ENCODE measurements at regions not wholly inside any gene's neighbourhood (a gene's known extent, or its start where the extent isn't known, plus 50 kb on each side); places are given as distances from the start of the nearest gene placed in this dataset.
"Not testable (repeated sequence)": the region's sequence is repeated elsewhere in the genome, so short reads cannot be mapped to it uniquely, and the experiment has no call there.

- no peak overlapping the region for H3K4me3 Mint-ChIP-seq
- peaks cover 31% of the 10 kb centered on the region for H3K4me1 Mint-ChIP-seq (ENCODE audit: low read depth)
- no peak overlapping the region for H3K27ac Mint-ChIP-seq
- H3K9me3 Mint-ChIP-seq = no peaks in the 10 kb centered on the region
- H3K27me3 Mint-ChIP-seq = peaks cover 10% of the 10 kb centered on the region
- H3K36me3 Mint-ChIP-seq (ENCODE audit: low read depth) = no peaks in the 10 kb centered on the region
- intact Hi-C loops (cut with micrococcal nuclease) = no loop called here
Observed at GRCh38 chr18:10245031-10245845, 209.2 kb upstream of the APCDD1 start.

- peaks cover 31% of the 10 kb centered on the region for H3K4me1 Mint-ChIP-seq (ENCODE audit: low read depth)
- H3K27me3 Mint-ChIP-seq = peaks cover 10% of the 10 kb centered on the region
- intact Hi-C loops (cut with micrococcal nuclease) = no loop called here
- H3K36me3 Mint-ChIP-seq (ENCODE audit: low read depth) = no peaks in the 10 kb centered on the region
- no peak overlapping the region for H3K27ac Mint-ChIP-seq
- H3K4me3 Mint-ChIP-seq = no peak overlapping the region
- H3K9me3 Mint-ChIP-seq = no peaks in the 10 kb centered on the region
Observed at GRCh38 chr18:10245846-10246175, 208.6 kb upstream of the APCDD1 start.

- H3K4me3 Mint-ChIP-seq = no peak overlapping the region
- H3K27me3 Mint-ChIP-seq = peaks cover 10% of the 10 kb centered on the region
- no peaks in the 10 kb centered on the region for H3K36me3 Mint-ChIP-seq (ENCODE audit: low read depth)
- no peaks in the 10 kb centered on the region for H3K9me3 Mint-ChIP-seq
- H3K4me1 Mint-ChIP-seq (ENCODE audit: low read depth) = peaks cover 33% of the 10 kb centered on the region
- intact Hi-C loops (cut with micrococcal nuclease) = no loop called here
- H3K27ac Mint-ChIP-seq = no peak overlapping the region
Observed at GRCh38 chr18:10247021-10247741, 207.3 kb upstream of the APCDD1 start.

- Mint-ChIP-seq H3K27ac (no peak overlapping the region), H3K27me3 (peaks cover 10% of the 10 kb centered on the region), H3K4me3 (no peak overlapping the region), H3K4me1 (ENCODE audit: low read depth) (peaks cover 33% of the 10 kb centered on the region), H3K9me3 (no peaks in the 10 kb centered on the region), H3K36me3 (ENCODE audit: low read depth) (no peaks in the 10 kb centered on the region)
- intact Hi-C loops (cut with micrococcal nuclease) = no loop called here
Observed at GRCh38 chr18:10247742-10248082, 206.7 kb upstream of the APCDD1 start.

- no peak overlapping the region for H3K4me3 Mint-ChIP-seq
- no peaks in the 10 kb centered on the region for H3K9me3 Mint-ChIP-seq
- H3K36me3 Mint-ChIP-seq (ENCODE audit: low read depth) = no peaks in the 10 kb centered on the region
- H3K27ac Mint-ChIP-seq = no peak overlapping the region
- H3K4me1 Mint-ChIP-seq (ENCODE audit: low read depth) = peaks cover 42% of the 10 kb centered on the region
- intact Hi-C loops (cut with micrococcal nuclease) = no loop called here
- peaks cover 10% of the 10 kb centered on the region for H3K27me3 Mint-ChIP-seq
Observed at GRCh38 chr18:10248738-10249137, 205.7 kb upstream of the APCDD1 start.

- H3K27ac Mint-ChIP-seq = peak overlapping the region; percentile 39
- intact Hi-C loops (cut with micrococcal nuclease) = no loop called here
- H3K36me3 Mint-ChIP-seq (ENCODE audit: low read depth) = no peaks in the 10 kb centered on the region
Observed at GRCh38 chr18:10249270-10249669, 205.2 kb upstream of the APCDD1 start.

GRCh38 chr18:10249801-10250200 is 204.6 kb upstream of the APCDD1 start:
- H3K27ac Mint-ChIP-seq = peak overlapping the region; percentile 39
- H3K4me3 Mint-ChIP-seq = no peak overlapping the region
- peaks cover 10% of the 10 kb centered on the region for H3K27me3 Mint-ChIP-seq
- H3K9me3 Mint-ChIP-seq = no peaks in the 10 kb centered on the region
- peaks cover 42% of the 10 kb centered on the region for H3K4me1 Mint-ChIP-seq (ENCODE audit: low read depth)
- H3K36me3 Mint-ChIP-seq (ENCODE audit: low read depth) = no peaks in the 10 kb centered on the region
- intact Hi-C loops (cut with micrococcal nuclease) = no loop called here

More at GRCh38 chr18:10249270-10249669, 205.2 kb upstream of the APCDD1 start:
- no peak overlapping the region for H3K4me3 Mint-ChIP-seq
- H3K9me3 Mint-ChIP-seq = no peaks in the 10 kb centered on the region
- H3K4me1 Mint-ChIP-seq (ENCODE audit: low read depth) = peaks cover 42% of the 10 kb centered on the region
- peaks cover 10% of the 10 kb centered on the region for H3K27me3 Mint-ChIP-seq

- Mint-ChIP-seq H3K4me1 (ENCODE audit: low read depth) (peaks cover 38% of the 10 kb centered on the region), H3K4me3 (no peak overlapping the region), H3K27ac (no peak overlapping the region), H3K36me3 (ENCODE audit: low read depth) (no peaks in the 10 kb centered on the region), H3K27me3 (peaks cover 4% of the 10 kb centered on the region), H3K9me3 (no peaks in the 10 kb centered on the region)
- intact Hi-C loops (cut with micrococcal nuclease) = no loop called here
Observed at GRCh38 chr18:10252494-10252893, 201.9 kb upstream of the APCDD1 start.

- H3K4me1 Mint-ChIP-seq (ENCODE audit: low read depth) = peaks cover 33% of the 10 kb centered on the region
Observed at GRCh38 chr18:10252952-10253705, 201.3 kb upstream of the APCDD1 start.

GRCh38 chr18:10256276-10256675 is 198.2 kb upstream of the APCDD1 start:
- H3K4me3 Mint-ChIP-seq; H3K36me3 Mint-ChIP-seq (ENCODE audit: low read depth); H3K27me3 Mint-ChIP-seq; H3K27ac Mint-ChIP-seq; H3K9me3 Mint-ChIP-seq; intact Hi-C loops (cut with micrococcal nuclease): not testable (repeated sequence)
- H3K4me1 Mint-ChIP-seq (ENCODE audit: low read depth) = peaks cover 41% of the 10 kb centered on the region

More at GRCh38 chr18:10252952-10253705, 201.3 kb upstream of the APCDD1 start:
- no peak overlapping the region for H3K27ac Mint-ChIP-seq
- no peaks in the 10 kb centered on the region for H3K27me3 Mint-ChIP-seq
- no peaks in the 10 kb centered on the region for H3K9me3 Mint-ChIP-seq
- no peaks in the 10 kb centered on the region for H3K36me3 Mint-ChIP-seq (ENCODE audit: low read depth)
- intact Hi-C loops (cut with micrococcal nuclease) = no loop called here
- no peak overlapping the region for H3K4me3 Mint-ChIP-seq

- H3K4me3 Mint-ChIP-seq = no peak overlapping the region
- no peaks in the 10 kb centered on the region for H3K9me3 Mint-ChIP-seq
- H3K36me3 Mint-ChIP-seq (ENCODE audit: low read depth) = no peaks in the 10 kb centered on the region
- intact Hi-C loops (cut with micrococcal nuclease) = no loop called here
- no peak overlapping the region for H3K27ac Mint-ChIP-seq
- H3K27me3 Mint-ChIP-seq = no peaks in the 10 kb centered on the region
- peaks cover 42% of the 10 kb centered on the region for H3K4me1 Mint-ChIP-seq (ENCODE audit: low read depth)
Observed at GRCh38 chr18:10258836-10259474, 195.5 kb upstream of the APCDD1 start.

- no peaks in the 10 kb centered on the region for H3K36me3 Mint-ChIP-seq (ENCODE audit: low read depth)
- H3K4me1 Mint-ChIP-seq (ENCODE audit: low read depth) = peaks cover 42% of the 10 kb centered on the region
- H3K27ac Mint-ChIP-seq = no peak overlapping the region
- intact Hi-C loops (cut with micrococcal nuclease) = loop anchor here (2.0 kb wide), 1 partner anchor 31 kb away; no protein-coding TSS in a partner anchor
- no peaks in the 10 kb centered on the region for H3K27me3 Mint-ChIP-seq
- H3K9me3 Mint-ChIP-seq = no peaks in the 10 kb centered on the region
- no peak overlapping the region for H3K4me3 Mint-ChIP-seq
Observed at GRCh38 chr18:10259901-10260300, 194.5 kb upstream of the APCDD1 start.

GRCh38 chr18:10261344-10262276 is 192.8 kb upstream of the APCDD1 start:
- intact Hi-C loops (cut with micrococcal nuclease) = loop anchor here (2.0 kb wide), 1 partner anchor 29 kb away; no protein-coding TSS in a partner anchor
- no peak overlapping the region for H3K4me3 Mint-ChIP-seq

More at GRCh38 chr18:10261344-10262276, 192.8 kb upstream of the APCDD1 start:
- Mint-ChIP-seq H3K36me3 (ENCODE audit: low read depth) (no peaks in the 10 kb centered on the region), H3K27me3 (no peaks in the 10 kb centered on the region), H3K27ac (no peak overlapping the region), H3K4me1 (ENCODE audit: low read depth) (peaks cover 49% of the 10 kb centered on the region), H3K9me3 (no peaks in the 10 kb centered on the region)
